ENCODE measurements at regions not wholly inside any gene's neighbourhood (a gene's known extent, or its start where the extent isn't known, plus 50 kb on each side); places are given as distances from the start of the nearest gene placed in this dataset.

DNA sequence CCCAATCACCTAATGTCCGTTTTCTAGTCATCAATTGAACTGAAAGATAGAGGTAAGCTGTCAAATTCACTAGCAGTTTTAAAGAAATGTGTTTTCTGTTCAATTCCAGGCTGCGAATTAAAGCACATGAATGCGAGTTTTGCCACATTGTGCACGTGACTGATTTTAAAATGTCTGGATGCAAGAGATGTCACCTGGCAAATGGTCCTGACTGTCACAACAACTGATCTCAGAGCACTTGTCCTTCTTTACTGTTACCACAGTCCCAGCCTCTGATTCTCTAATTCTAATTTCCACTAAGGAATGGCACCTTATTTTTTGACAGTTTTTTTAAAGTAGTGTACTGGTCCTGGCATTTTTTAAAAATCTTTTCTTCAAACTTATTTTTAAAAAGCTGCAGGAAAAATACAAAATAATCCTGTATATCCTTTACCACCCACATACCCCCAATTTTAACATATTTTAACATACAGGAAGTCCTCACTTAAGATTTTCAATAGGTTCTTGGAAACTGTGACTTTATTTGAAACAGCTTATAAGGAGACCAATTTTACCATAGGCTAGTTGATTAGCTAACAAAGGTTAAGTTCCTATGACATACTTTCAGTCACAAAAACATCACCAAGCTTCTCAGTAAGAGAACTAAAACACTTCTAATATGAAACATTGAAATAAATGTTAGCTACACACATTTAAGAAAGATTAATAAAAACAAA is 1364.3 kb downstream of the EFNA5 start:
- no peak overlapping the region for H3K56ac ChIP-seq (ENCODE audit: low read length)
- H3K27me3 ChIP-seq (ENCODE audit: insufficient read depth, low read length, poor library complexity): no peaks in the 10 kb centered on the region
- H3K9ac ChIP-seq (ENCODE audit: low read length): no peak overlapping the region
- peak; percentile 21 for DNase-seq
- no peaks in the 10 kb centered on the region for H3K4me1 ChIP-seq (ENCODE audit: control insufficient read depth, low read depth, low read length)
- no peak overlapping the region for H2AK5ac ChIP-seq (ENCODE audit: low read length)
- H2BK15ac ChIP-seq (replicated peaks; ENCODE audit: low read depth): no peak overlapping the region
- no peak overlapping the region for H4K8ac ChIP-seq (ENCODE audit: low read depth, low read length)
- H2BK120ac ChIP-seq (ENCODE audit: low read depth, low read length): no peak overlapping the region
- H3K4ac ChIP-seq (ENCODE audit: low read depth, low read length): no peak overlapping the region
- WGBS (ENCODE audit: extremely low coverage, insufficient coverage, low lambda C conversion rate): no CpG with 5 or more reads among the region's 4 CpGs
- no peaks in the 10 kb centered on the region for H3K36me3 ChIP-seq (ENCODE audit: control insufficient read depth, insufficient read depth, low read length)
- no peak overlapping the region for H3K23ac ChIP-seq (ENCODE audit: low read length)
- no peaks in the 10 kb centered on the region for H3K79me1 ChIP-seq (ENCODE audit: low read length)
- H4K5ac ChIP-seq (ENCODE audit: low read length): no peak overlapping the region
- H3K79me2 ChIP-seq (ENCODE audit: control insufficient read depth, insufficient read depth, low read length): no peaks in the 10 kb centered on the region
- no peak overlapping the region for H3K4me3 ChIP-seq (ENCODE audit: low read length)
- H3K27ac ChIP-seq (ENCODE audit: low read depth, low read length): no peak overlapping the region
- H2BK5ac ChIP-seq (ENCODE audit: low read length): no peak overlapping the region
- no peak overlapping the region for H3K18ac ChIP-seq (ENCODE audit: low read length)
- H3K4me2 ChIP-seq (ENCODE audit: low read length): no peak overlapping the region

DNA sequence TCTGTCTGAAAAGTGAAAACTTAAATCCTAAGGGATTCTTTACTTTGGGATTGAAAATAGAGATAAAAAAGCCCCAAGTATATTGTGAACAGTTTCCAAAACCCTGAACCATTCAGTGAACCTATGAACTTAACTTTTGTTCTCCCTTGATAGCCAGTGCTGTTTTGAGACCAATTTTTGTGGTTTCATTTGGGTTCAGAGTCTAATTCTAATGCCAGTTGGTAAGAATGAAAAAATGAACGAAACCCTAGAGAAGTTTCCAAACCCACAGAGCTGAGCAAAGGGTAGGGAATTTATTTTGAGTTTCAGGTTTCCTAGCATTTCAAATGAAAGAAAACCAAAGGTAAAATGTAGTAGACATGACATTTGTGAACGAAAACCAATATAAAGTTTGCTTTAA is 1366.8 kb downstream of the EFNA5 start:
- Histone ChIP-seq H3K56ac (ENCODE audit: low read length) (no peak overlapping the region), H3K4me1 (ENCODE audit: control insufficient read depth, low read depth, low read length) (no peaks in the 10 kb centered on the region), H4K5ac (ENCODE audit: low read length) (no peak overlapping the region), H2BK120ac (ENCODE audit: low read depth, low read length) (no peak overlapping the region), H3K4me2 (ENCODE audit: low read length) (no peak overlapping the region), H3K23ac (ENCODE audit: low read length) (no peak overlapping the region), H3K27ac (ENCODE audit: low read depth, low read length) (no peak overlapping the region), H3K27me3 (ENCODE audit: insufficient read depth, low read length, poor library complexity) (no peaks in the 10 kb centered on the region), H3K18ac (ENCODE audit: low read length) (no peak overlapping the region), H2AK5ac (ENCODE audit: low read length) (no peak overlapping the region), H3K79me1 (ENCODE audit: low read length) (no peaks in the 10 kb centered on the region), H4K8ac (ENCODE audit: low read depth, low read length) (no peak overlapping the region), H2BK5ac (ENCODE audit: low read length) (no peak overlapping the region), H3K4me3 (ENCODE audit: low read length) (no peak overlapping the region), H3K79me2 (ENCODE audit: control insufficient read depth, insufficient read depth, low read length) (no peaks in the 10 kb centered on the region), H3K4ac (ENCODE audit: low read depth, low read length) (no peak overlapping the region), H2BK15ac (replicated peaks; ENCODE audit: low read depth) (no peak overlapping the region), H3K36me3 (ENCODE audit: control insufficient read depth, insufficient read depth, low read length) (no peaks in the 10 kb centered on the region), H3K9ac (ENCODE audit: low read length) (no peak overlapping the region)
- DNase-seq: no peak
- no CpG with 5 or more reads among the region's 2 CpGs for WGBS (ENCODE audit: extremely low coverage, insufficient coverage, low lambda C conversion rate)

DNA sequence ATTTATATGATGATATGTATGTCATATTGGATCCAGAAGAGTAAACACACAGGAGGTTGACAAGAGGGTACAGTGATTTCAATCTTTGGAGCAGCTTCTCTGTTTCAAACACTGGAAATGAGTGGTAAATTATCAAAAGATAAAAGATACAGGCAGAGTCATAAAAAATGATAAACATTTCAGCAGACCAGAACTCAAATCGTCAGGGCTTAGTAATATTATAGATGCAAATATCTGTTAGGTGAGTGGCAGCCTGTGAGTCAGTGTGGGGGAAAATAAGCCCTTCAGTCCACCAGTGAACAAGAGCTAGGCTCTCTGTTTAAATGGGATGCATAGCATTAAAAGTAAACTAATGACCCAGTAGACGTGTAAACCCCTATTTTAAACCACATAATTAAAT is 1378.1 kb downstream of the EFNA5 start:
- Histone ChIP-seq H3K4ac (ENCODE audit: low read depth, low read length) (no peak overlapping the region), H3K56ac (ENCODE audit: low read length) (no peak overlapping the region), H3K4me1 (ENCODE audit: control insufficient read depth, low read depth, low read length) (no peaks in the 10 kb centered on the region), H3K27me3 (ENCODE audit: insufficient read depth, low read length, poor library complexity) (no peaks in the 10 kb centered on the region), H2BK15ac (replicated peaks; ENCODE audit: low read depth) (no peak overlapping the region), H3K27ac (ENCODE audit: low read depth, low read length) (no peak overlapping the region), H3K9ac (ENCODE audit: low read length) (no peak overlapping the region), H3K79me1 (ENCODE audit: low read length) (no peaks in the 10 kb centered on the region), H3K23ac (ENCODE audit: low read length) (no peak overlapping the region), H4K5ac (ENCODE audit: low read length) (no peak overlapping the region), H4K8ac (ENCODE audit: low read depth, low read length) (no peak overlapping the region), H2AK5ac (ENCODE audit: low read length) (no peak overlapping the region), H3K4me2 (ENCODE audit: low read length) (no peak overlapping the region), H3K36me3 (ENCODE audit: control insufficient read depth, insufficient read depth, low read length) (no peaks in the 10 kb centered on the region), H3K4me3 (ENCODE audit: low read length) (no peak overlapping the region), H3K18ac (ENCODE audit: low read length) (no peak overlapping the region), H2BK5ac (ENCODE audit: low read length) (no peak overlapping the region), H2BK120ac (ENCODE audit: low read depth, low read length) (no peak overlapping the region), H3K79me2 (ENCODE audit: control insufficient read depth, insufficient read depth, low read length) (no peaks in the 10 kb centered on the region)
- whole genome bisulfite sequencing (ENCODE audit: extremely low coverage, insufficient coverage, low lambda C conversion rate): no CpG with 5 or more reads among the region's 2 CpGs
- no peak for DNase-seq

DNA sequence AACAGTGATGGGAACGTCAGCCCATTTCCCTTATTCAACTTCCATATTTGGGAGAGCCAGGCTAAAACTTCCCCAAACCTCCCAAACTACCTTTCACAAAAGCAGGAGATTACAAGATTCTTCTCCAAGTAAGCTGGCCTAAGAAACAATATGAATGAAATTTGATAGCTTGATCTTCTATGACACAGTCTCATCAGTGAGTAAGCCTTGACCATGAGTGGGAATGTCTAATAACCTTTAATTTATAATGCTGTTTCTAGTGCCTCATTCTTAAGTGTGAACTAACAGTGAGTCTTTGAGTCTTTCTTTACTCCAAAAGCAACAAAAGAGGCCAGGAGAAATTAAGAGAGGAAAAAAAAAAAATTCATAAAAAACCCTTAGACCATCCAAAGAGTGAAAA is 1379.9 kb downstream of the EFNA5 start:
- Histone ChIP-seq H3K79me1 (ENCODE audit: low read length) (no peaks in the 10 kb centered on the region), H3K4me3 (ENCODE audit: low read length) (no peak overlapping the region), H3K4ac (ENCODE audit: low read depth, low read length) (no peak overlapping the region), H3K27me3 (ENCODE audit: insufficient read depth, low read length, poor library complexity) (no peaks in the 10 kb centered on the region), H2BK120ac (ENCODE audit: low read depth, low read length) (no peak overlapping the region), H2BK15ac (replicated peaks; ENCODE audit: low read depth) (no peak overlapping the region), H3K27ac (ENCODE audit: low read depth, low read length) (no peak overlapping the region), H3K23ac (ENCODE audit: low read length) (no peak overlapping the region), H3K36me3 (ENCODE audit: control insufficient read depth, insufficient read depth, low read length) (no peaks in the 10 kb centered on the region), H3K4me2 (ENCODE audit: low read length) (no peak overlapping the region), H2BK5ac (ENCODE audit: low read length) (no peak overlapping the region), H3K4me1 (ENCODE audit: control insufficient read depth, low read depth, low read length) (no peaks in the 10 kb centered on the region), H3K56ac (ENCODE audit: low read length) (no peak overlapping the region), H2AK5ac (ENCODE audit: low read length) (no peak overlapping the region), H4K8ac (ENCODE audit: low read depth, low read length) (no peak overlapping the region), H4K5ac (ENCODE audit: low read length) (no peak overlapping the region), H3K79me2 (ENCODE audit: control insufficient read depth, insufficient read depth, low read length) (no peaks in the 10 kb centered on the region), H3K18ac (ENCODE audit: low read length) (no peak overlapping the region), H3K9ac (ENCODE audit: low read length) (no peak overlapping the region)
- WGBS (ENCODE audit: extremely low coverage, insufficient coverage, low lambda C conversion rate): no CpG with 5 or more reads among the region's 1 CpG
- DNase-seq: no peak

DNA sequence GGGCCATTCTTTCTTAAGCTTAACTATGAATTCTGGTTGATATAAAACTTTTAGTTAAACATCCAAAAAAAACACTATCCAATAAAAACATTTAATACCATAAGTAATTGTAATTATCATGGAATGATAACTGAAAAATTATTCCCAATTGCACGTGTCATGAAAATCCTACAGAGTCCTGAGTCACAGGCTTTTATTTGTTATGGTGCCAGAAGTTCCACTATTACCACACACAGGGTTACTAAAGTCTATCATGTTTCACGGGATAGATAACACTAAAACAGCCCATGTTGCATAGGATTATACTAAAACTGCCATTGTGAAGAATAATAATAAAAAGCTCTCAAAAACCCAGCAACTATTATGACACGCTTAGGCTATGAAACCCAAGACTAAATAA is 1381.8 kb downstream of the EFNA5 start:
- Histone ChIP-seq H4K5ac (ENCODE audit: low read length) (no peak overlapping the region), H3K36me3 (ENCODE audit: control insufficient read depth, insufficient read depth, low read length) (no peaks in the 10 kb centered on the region), H3K27me3 (ENCODE audit: insufficient read depth, low read length, poor library complexity) (no peaks in the 10 kb centered on the region), H3K56ac (ENCODE audit: low read length) (no peak overlapping the region), H3K9ac (ENCODE audit: low read length) (no peak overlapping the region), H3K27ac (ENCODE audit: low read depth, low read length) (no peak overlapping the region), H3K4ac (ENCODE audit: low read depth, low read length) (no peak overlapping the region), H2BK5ac (ENCODE audit: low read length) (no peak overlapping the region), H3K4me1 (ENCODE audit: control insufficient read depth, low read depth, low read length) (no peaks in the 10 kb centered on the region), H3K79me1 (ENCODE audit: low read length) (no peaks in the 10 kb centered on the region), H3K79me2 (ENCODE audit: control insufficient read depth, insufficient read depth, low read length) (no peaks in the 10 kb centered on the region), H3K4me2 (ENCODE audit: low read length) (no peak overlapping the region), H4K8ac (ENCODE audit: low read depth, low read length) (no peak overlapping the region), H2BK15ac (replicated peaks; ENCODE audit: low read depth) (no peak overlapping the region), H3K23ac (ENCODE audit: low read length) (no peak overlapping the region), H2BK120ac (ENCODE audit: low read depth, low read length) (no peak overlapping the region), H3K4me3 (ENCODE audit: low read length) (no peak overlapping the region), H3K18ac (ENCODE audit: low read length) (no peak overlapping the region), H2AK5ac (ENCODE audit: low read length) (no peak overlapping the region)
- WGBS (ENCODE audit: extremely low coverage, insufficient coverage, low lambda C conversion rate): no CpG with 5 or more reads among the region's 3 CpGs
- DNase-seq: no peak

DNA sequence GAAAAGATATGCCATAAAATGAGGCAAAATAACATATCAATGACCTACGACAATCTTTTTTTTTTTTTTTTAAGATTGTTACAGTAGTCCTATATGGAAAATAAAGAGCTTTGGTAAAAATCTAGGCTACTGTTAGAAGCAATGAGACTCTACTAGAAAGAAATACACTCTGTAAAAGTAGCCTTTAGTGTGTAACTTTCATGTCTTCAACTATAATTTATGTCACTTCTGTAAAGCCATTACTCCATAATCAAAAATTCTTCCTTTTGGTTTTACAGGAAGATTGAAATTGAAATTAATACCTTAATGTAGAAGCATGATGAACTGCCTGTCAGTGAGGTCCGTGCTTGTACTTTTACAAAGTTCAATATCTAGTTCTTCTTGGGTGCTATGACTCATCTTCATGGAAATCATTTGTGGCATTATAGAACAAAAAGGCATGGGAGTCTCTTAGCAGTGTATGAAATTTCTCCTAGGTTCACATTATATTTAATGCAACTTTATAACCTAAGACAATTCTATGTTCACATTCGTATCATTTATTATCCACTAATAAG is 1393.1 kb downstream of the EFNA5 start:
- Histone ChIP-seq H2BK120ac (ENCODE audit: low read depth, low read length) (no peak overlapping the region), H2BK15ac (replicated peaks; ENCODE audit: low read depth) (no peak overlapping the region), H3K4ac (ENCODE audit: low read depth, low read length) (no peak overlapping the region), H3K4me2 (ENCODE audit: low read length) (no peak overlapping the region), H3K27ac (ENCODE audit: low read depth, low read length) (no peak overlapping the region), H3K18ac (ENCODE audit: low read length) (no peak overlapping the region), H3K36me3 (ENCODE audit: control insufficient read depth, insufficient read depth, low read length) (no peaks in the 10 kb centered on the region), H3K4me1 (ENCODE audit: control insufficient read depth, low read depth, low read length) (no peaks in the 10 kb centered on the region), H3K23ac (ENCODE audit: low read length) (no peak overlapping the region), H3K27me3 (ENCODE audit: insufficient read depth, low read length, poor library complexity) (no peaks in the 10 kb centered on the region), H3K9ac (ENCODE audit: low read length) (no peak overlapping the region), H3K4me3 (ENCODE audit: low read length) (no peak overlapping the region), H3K79me2 (ENCODE audit: control insufficient read depth, insufficient read depth, low read length) (no peaks in the 10 kb centered on the region), H3K79me1 (ENCODE audit: low read length) (no peaks in the 10 kb centered on the region), H3K56ac (ENCODE audit: low read length) (no peak overlapping the region), H2BK5ac (ENCODE audit: low read length) (no peak overlapping the region), H4K8ac (ENCODE audit: low read depth, low read length) (no peak overlapping the region), H2AK5ac (ENCODE audit: low read length) (no peak overlapping the region), H4K5ac (ENCODE audit: low read length) (no peak overlapping the region)
- WGBS (ENCODE audit: extremely low coverage, insufficient coverage, low lambda C conversion rate): no CpG with 5 or more reads among the region's 3 CpGs
- DNase-seq: no peak
